Transverse colon (tissue), 4 donors: ENCODE measurements at regions not wholly inside any gene's neighbourhood (a gene's known extent, or its start where the extent isn't known, plus 50 kb on each side); places are given as distances from the start of the nearest gene placed in this dataset.

Source experiments
- DNase-seq: peaks from one replicate; pipeline ENCODE4 v3.0.0-alpha.2; 2019
- H3K27ac ChIP-seq, 4 donors: fragments of 200-600 bp; sonication (generic); 2 replicates each; pipeline ENCODE4 v1.5.1; 2016 to 2018; ENCODE audit warnings: inconsistent platforms in 4 of 4
- H3K27me3 ChIP-seq: fragments of 200-600 bp; sonication (generic); 2 replicates; pipeline ENCODE4 v1.5.1; 2017; ENCODE audit warnings: inconsistent platforms
- H3K36me3 ChIP-seq, 4 donors: fragments of 200-600 bp; sonication (generic); 2 replicates each; pipeline ENCODE4 v1.5.1; 2017 to 2019; ENCODE audit warnings: inconsistent platforms in 4 of 4
- H3K4me1 ChIP-seq, 4 donors: fragments of 200-600 bp; sonication (generic); 2 replicates each; pipeline ENCODE4 v1.5.1; 2017 to 2020; ENCODE audit warnings: inconsistent platforms in 4 of 4
- H3K4me3 ChIP-seq, 4 donors: fragments of 200-600 bp; sonication (generic); 1 replicate in 1 of 4; 2 replicates in 3 of 4; pipeline versions ENCODE4 v1.5.1 to v1.6.1; 2017 to 2019; ENCODE audit warnings: inconsistent platforms in 4 of 4
- H3K9me3 ChIP-seq, 2 donors: fragments of 200-600 bp; sonication (generic); 2 replicates each; pipeline ENCODE4 v1.5.1; 2017 to 2019; ENCODE audit warnings: inconsistent platforms in 2 of 2
- EP300 ChIP-seq: sonication (generic); formaldehyde crosslinking; IDR thresholded peaks from one replicate; pipeline ENCODE4 v1.6.1; 2017; ENCODE audit warnings: antibody characterized with exemption, low read depth
- POLR2A ChIP-seq: fragments of 450-650 bp; IDR thresholded peaks from one replicate; pipeline ENCODE4 v1.6.1; 2016; ENCODE audit warnings: antibody characterized with exemption, mild to moderate bottlenecking, moderate library complexity
- POLR2AphosphoS5 ChIP-seq, 3 donors: sonication (generic); formaldehyde crosslinking; IDR thresholded peaks; one replicate each; pipeline ENCODE4 v1.6.1; 2016; ENCODE audit warnings: antibody characterized with exemption in 3 of 3
- WGBS, 2 donors: methylation state at CpG; one replicate each; pipeline ENCODE4 v1.1.5; 2018; ENCODE audit warnings: low coverage in 1 of 2; 5-methylcytosine and 5-hydroxymethylcytosine counted together
- in situ Hi-C, 4 donors: fragments of 200-750 bp; cut with MboI; loops; one replicate each; pipeline versions ENCODE4 v1.15.0 to v1.15.1; 2017; ENCODE audit warnings: low sequenced_read_pairs in 3 of 4, low pct_ligation_motif_present in 1 of 4, low pct_unique_long_range_greater_than_20kb in 1 of 4
- intact Hi-C: fragments of 100-400 bp; cut with DNase I; formaldehyde crosslinking; loops from one replicate; pipeline ENCODE4 v1.15.1; 2023; ENCODE audit warnings: low total_unique reads
- TF ChIP-seq, protein P1 (sequence below), 5 experiments: fragments of 200-600 bp in 3 of 5; fragments of 450-650 bp in 2 of 5; sonication (generic) in 3 of 5; IDR thresholded peaks; 1 replicate in 2 of 5; 2 replicates in 3 of 5; pipeline ENCODE4 v1.5.1; 2016 to 2017; ENCODE audit warnings: antibody characterized with exemption in 5 of 5, inconsistent platforms in 3 of 5, mild to moderate bottlenecking in 2 of 5, moderate library complexity in 1 of 5

DNA sequence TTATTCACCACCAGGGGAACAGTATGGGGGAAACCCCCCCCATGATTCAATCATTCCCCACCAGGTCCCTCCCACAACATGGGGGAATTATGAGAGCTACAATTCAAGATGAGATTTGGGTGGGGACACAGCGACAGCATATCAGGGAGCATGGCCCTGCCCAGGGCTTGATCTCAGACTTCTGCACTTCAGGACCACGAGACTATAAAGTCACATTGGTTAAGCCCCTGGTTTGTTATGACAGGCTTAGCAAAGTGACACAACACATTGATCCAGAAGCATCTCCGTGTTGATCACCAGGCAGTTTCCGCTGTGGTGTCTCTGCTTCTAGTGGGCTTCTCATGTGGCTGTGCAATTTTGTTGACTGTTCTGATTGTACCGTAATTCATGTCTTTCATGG, 312.7 kb upstream of the C1orf174 start:
- no peak for DNase-seq
- no peaks in the 10 kb centered on the region for H3K4me1 ChIP-seq
- intact Hi-C loops, result no loop called here
- H3K36me3 ChIP-seq, result no peaks in the 10 kb centered on the region
- no peak overlapping the region for H3K27ac ChIP-seq
- H3K27me3 ChIP-seq, result no peaks in the 10 kb centered on the region
- no peaks in the 10 kb centered on the region for H3K9me3 ChIP-seq
- WGBS, 2 donors, result 80% methylated on average over 5 of the region's 5 CpGs; no CpG with 5 or more reads in 1 of the 2 donors
- in situ Hi-C loops, result no loop called here
- H3K4me3 ChIP-seq, result no peak overlapping the region
- TF ChIP-seq, protein P1, sequence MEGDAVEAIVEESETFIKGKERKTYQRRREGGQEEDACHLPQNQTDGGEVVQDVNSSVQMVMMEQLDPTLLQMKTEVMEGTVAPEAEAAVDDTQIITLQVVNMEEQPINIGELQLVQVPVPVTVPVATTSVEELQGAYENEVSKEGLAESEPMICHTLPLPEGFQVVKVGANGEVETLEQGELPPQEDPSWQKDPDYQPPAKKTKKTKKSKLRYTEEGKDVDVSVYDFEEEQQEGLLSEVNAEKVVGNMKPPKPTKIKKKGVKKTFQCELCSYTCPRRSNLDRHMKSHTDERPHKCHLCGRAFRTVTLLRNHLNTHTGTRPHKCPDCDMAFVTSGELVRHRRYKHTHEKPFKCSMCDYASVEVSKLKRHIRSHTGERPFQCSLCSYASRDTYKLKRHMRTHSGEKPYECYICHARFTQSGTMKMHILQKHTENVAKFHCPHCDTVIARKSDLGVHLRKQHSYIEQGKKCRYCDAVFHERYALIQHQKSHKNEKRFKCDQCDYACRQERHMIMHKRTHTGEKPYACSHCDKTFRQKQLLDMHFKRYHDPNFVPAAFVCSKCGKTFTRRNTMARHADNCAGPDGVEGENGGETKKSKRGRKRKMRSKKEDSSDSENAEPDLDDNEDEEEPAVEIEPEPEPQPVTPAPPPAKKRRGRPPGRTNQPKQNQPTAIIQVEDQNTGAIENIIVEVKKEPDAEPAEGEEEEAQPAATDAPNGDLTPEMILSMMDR (IDR thresholded peaks at IDR 0.05), result no peak
- no peak for TF ChIP-seq POLR2A

DNA sequence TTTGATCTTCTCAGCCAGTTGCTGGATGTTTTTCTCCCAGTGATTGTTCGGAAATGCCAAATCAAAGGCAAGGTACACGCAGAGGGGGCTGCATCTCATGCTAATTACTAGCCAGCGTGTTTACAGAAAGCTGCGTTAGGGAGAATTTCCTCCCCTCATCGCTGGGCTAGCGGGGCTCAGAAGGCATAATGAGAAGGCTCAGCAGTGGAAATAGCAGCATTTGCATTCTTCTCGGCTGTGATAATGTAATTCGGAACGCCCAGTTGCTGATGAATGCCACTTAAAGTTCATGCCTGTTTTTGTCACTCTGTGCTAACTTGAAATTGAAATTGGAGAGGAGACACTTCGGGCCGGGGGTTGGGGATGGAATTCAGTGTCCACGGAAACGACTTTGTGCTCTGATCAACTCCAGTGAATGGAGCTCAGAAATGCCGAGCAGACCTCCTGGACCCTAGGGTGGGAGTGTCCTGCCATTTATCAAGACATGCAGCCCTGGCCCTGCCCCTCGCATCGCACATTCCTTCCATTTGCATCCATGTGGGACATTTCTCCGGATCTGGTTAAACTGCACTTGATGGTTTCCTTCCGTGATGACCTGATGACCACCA, 313.4 kb upstream of the C1orf174 start:
- intact Hi-C loops (no loop called here), in situ Hi-C loops (no loop called here)
- Histone ChIP-seq H3K4me1 (no peaks in the 10 kb centered on the region), H3K36me3 (no peaks in the 10 kb centered on the region), H3K27ac (no peak overlapping the region), H3K9me3 (no peaks in the 10 kb centered on the region), H3K27me3 (no peaks in the 10 kb centered on the region), H3K4me3 (no peak overlapping the region)
- no peak for DNase-seq
- TF ChIP-seq EP300, result no peak
- no peak for TF ChIP-seq POLR2AphosphoS5 (IDR thresholded peaks at IDR 0.05)
- TF ChIP-seq POLR2A, result no peak
- 64 to 80% methylated on average over 1 to 18 of the region's 18 CpGs for WGBS, 2 donors

DNA sequence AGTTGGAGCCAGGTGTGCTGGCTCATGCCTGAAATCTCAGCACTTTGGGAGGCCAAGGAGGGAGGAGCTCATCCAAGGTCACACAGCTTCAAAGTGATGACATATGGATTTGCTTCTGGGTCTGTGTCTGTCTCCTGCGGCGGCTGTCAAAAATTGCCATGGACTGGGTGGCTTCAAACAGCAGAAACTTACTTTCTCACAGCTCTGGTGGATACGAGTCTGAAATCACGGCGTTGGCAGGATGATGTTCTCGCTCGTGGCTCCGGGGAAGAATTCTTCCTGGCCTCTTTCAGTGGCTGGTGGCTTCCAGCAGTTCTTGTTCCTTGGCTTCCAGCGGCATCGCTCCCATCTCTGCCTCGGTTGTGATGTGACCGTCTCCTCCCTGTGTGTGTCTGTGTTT, 314.8 kb upstream of the C1orf174 start:
- Histone ChIP-seq H3K9me3 (no peaks in the 10 kb centered on the region), H3K4me1 (no peaks in the 10 kb centered on the region), H3K27me3 (no peaks in the 10 kb centered on the region), H3K27ac (no peak overlapping the region), H3K36me3 (no peaks in the 10 kb centered on the region), H3K4me3 (no peak overlapping the region)
- WGBS, 2 donors, result 88% methylated on average over 12 of the region's 12 CpGs; no CpG with 5 or more reads in 1 of the 2 donors
- TF ChIP-seq, protein P1 (IDR thresholded peaks at IDR 0.05), result no peak
- TF ChIP-seq EP300, result no peak
- no peak for TF ChIP-seq POLR2A
- no peak for TF ChIP-seq POLR2AphosphoS5 (IDR thresholded peaks at IDR 0.05)
- intact Hi-C loops, result no loop called here
- DNase-seq, result no peak
- in situ Hi-C loops, result no loop called here

DNA sequence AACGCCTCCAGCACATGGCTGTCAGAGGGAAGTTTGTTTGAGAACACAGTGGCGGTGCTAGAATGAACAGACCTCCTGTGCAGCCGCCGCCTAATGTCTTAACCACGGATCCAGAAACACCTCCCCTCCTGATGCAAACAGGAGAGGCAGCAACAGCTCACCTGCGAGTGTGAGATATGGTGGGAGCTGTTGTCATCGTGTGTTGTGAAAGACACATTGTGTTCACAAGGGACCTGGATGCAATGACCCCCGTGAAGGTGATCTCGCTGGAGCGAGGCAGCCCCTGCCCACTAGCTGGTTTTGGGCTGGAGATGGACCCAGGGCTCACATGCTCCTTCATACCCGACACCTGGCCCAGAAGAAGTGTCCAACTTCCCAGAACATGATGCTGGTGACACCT, 315.3 kb upstream of the C1orf174 start:
- Histone ChIP-seq H3K9me3 (no peaks in the 10 kb centered on the region), H3K36me3 (no peaks in the 10 kb centered on the region), H3K4me1 (no peaks in the 10 kb centered on the region), H3K4me3 (no peak overlapping the region), H3K27ac (no peak overlapping the region), H3K27me3 (no peaks in the 10 kb centered on the region)
- intact Hi-C loops (no loop called here), in situ Hi-C loops (no loop called here)
- WGBS, 2 donors, result 85 to 92% methylated on average over 6 to 11 of the region's 11 CpGs
- no peak for DNase-seq
- TF ChIP-seq EP300 (no peak), POLR2A (no peak), POLR2AphosphoS5 (IDR thresholded peaks at IDR 0.05) (no peak)
- TF ChIP-seq, protein P1 (IDR thresholded peaks at IDR 0.05), result no peak

- Histone ChIP-seq H3K36me3 (no peaks in the 10 kb centered on the region), H3K4me1 (no peaks in the 10 kb centered on the region), H3K27ac (no peak overlapping the region), H3K4me3 (no peak overlapping the region), H3K9me3 (no peaks in the 10 kb centered on the region), H3K27me3 (no peaks in the 10 kb centered on the region)
- intact Hi-C loops (no loop called here), in situ Hi-C loops (no loop called here)
- DNase-seq, result no peak
- TF ChIP-seq, protein P1 (IDR thresholded peaks at IDR 0.05), result no peak
- TF ChIP-seq POLR2AphosphoS5 (IDR thresholded peaks at IDR 0.05), result no peak
- no peak for TF ChIP-seq EP300
Measured at GRCh38 chr1:4216231-4216630, 316.2 kb upstream of the C1orf174 start.
